SK-N-MC (cell line): ENCODE measurements at regions not wholly inside any gene's neighbourhood (a gene's known extent, or its start where the extent isn't known, plus 50 kb on each side); places are given as distances from the start of the nearest gene placed in this dataset.

Source experiments
- EZH2 ChIP-seq: fragments of 200-600 bp; sonication (generic); IDR thresholded peaks from one replicate; pipeline ENCODE4 v1.6.1; 2017; ENCODE audit warnings: antibody characterized with exemption
- POLR2AphosphoS5 ChIP-seq: IDR thresholded peaks from 2 replicates; pipeline ENCODE4 v1.6.1; 2012; ENCODE audit warnings: mild to moderate bottlenecking, low read depth, low read length, borderline replicate concordance

- TF ChIP-seq POLR2AphosphoS5, result no peak
- TF ChIP-seq EZH2, result no peak
Observed at GRCh38 chr2:34534341-34534740, 935.2 kb upstream of the FAM98A start.
